ENCODE measurements at regions not wholly inside any gene's neighbourhood (a gene's known extent, or its start where the extent isn't known, plus 50 kb on each side); places are given as distances from the start of the nearest gene placed in this dataset.

DNA sequence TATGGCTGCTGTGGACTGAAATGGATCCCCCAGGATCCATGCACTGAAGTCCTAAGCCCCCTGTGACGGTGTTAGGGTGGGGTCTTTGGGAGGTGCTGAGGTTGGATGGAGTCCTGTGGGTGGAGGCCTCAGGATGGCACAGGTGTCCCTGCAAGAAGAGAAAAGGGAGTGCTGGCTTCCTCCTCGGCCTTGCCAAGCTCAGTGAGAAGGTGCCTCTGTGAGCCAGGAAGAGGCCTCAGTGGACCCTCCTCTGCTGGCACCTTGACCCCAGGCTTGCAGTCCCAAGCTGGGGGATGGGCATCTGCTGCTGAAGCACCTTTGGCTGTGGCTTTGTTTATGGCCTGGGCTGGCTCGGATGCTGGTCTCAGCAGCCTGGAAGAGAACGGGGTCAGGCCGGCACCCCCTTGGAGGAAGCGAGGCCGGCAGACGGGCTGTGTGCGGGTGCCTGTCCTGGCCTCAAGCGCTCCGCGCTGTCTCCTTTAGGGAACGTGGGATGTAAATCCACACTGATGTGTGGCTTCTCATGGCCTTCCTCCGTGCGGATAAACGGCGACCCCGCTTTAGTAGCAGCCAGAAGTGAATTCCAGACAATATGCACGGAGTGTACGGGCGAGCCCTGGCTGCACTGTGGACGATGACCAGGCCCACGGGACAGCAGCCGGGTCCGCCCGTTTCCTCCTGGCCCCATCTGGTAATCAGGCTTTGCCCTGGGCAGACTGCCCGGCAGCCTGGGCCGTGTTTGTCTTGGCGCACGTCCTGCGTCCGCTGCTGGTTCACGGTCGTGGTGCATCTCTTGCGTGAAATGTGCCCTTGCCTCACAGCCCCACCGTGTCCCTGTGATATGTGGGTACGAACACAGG, 182.6 kb downstream of the ERMARD start:
- no peak overlapping the region for H3K4me2 ChIP-seq (ENCODE audit: insufficient read depth, low read length)
- no peak for DNase-seq (ENCODE audit: insufficient read length, low spot score, missing footprints)
- no peak overlapping the region for H3K4me3 ChIP-seq (ENCODE audit: insufficient read depth, low read length)
- H2AFZ ChIP-seq (ENCODE audit: low read length), result no peak overlapping the region
- no peaks in the 10 kb centered on the region for H3K9me3 ChIP-seq (ENCODE audit: low read depth, low read length)
- no peak overlapping the region for H3K27ac ChIP-seq (ENCODE audit: low read depth, low read length)
- H3K4me1 ChIP-seq (ENCODE audit: insufficient read depth, low read length), result no peaks in the 10 kb centered on the region
- H3K36me3 ChIP-seq (ENCODE audit: insufficient read depth, low read length), result no peaks in the 10 kb centered on the region
- no peaks in the 10 kb centered on the region for H3K79me2 ChIP-seq (ENCODE audit: insufficient read depth, low read length)
- H3K27me3 ChIP-seq (ENCODE audit: insufficient read depth, low read length), result no peaks in the 10 kb centered on the region
- no peaks in the 10 kb centered on the region for H4K20me1 ChIP-seq (ENCODE audit: insufficient read depth, low read length)
- TF ChIP-seq, protein P1, sequence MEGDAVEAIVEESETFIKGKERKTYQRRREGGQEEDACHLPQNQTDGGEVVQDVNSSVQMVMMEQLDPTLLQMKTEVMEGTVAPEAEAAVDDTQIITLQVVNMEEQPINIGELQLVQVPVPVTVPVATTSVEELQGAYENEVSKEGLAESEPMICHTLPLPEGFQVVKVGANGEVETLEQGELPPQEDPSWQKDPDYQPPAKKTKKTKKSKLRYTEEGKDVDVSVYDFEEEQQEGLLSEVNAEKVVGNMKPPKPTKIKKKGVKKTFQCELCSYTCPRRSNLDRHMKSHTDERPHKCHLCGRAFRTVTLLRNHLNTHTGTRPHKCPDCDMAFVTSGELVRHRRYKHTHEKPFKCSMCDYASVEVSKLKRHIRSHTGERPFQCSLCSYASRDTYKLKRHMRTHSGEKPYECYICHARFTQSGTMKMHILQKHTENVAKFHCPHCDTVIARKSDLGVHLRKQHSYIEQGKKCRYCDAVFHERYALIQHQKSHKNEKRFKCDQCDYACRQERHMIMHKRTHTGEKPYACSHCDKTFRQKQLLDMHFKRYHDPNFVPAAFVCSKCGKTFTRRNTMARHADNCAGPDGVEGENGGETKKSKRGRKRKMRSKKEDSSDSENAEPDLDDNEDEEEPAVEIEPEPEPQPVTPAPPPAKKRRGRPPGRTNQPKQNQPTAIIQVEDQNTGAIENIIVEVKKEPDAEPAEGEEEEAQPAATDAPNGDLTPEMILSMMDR (IDR thresholded peaks at IDR 0.05; ENCODE audit: extremely low read depth, low read depth, low read length), result no peak

DNA sequence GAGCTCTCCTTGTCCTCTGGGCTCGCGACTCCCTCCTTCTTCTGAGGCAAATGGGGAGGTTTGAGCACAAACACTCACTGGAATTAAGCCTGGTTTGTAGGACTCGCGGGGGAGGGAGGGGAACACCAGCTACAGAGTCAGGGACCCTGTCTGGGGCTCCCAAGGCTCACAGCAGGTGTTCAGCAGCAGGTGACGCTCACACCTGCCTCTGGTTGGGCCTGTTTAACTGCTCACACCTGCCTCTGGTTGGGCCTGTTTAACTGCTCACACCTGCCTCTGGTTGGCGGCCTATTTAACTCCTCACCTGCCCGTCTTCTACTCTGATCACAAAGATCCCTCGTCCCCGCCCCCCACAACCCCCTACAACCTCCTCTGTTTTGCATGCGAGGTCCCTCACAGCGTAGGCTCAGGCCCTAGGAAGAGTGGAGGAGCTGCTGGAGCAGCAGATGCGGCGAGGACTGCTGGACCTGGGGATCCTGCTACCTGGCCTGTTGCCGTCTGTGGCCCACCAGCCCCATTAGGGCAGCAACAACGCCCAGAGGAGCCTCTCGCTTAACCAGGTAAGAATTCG, 181.9 kb downstream of the ERMARD start:
- Histone ChIP-seq H3K27ac (ENCODE audit: low read depth, low read length) (no peak overlapping the region), H2AFZ (ENCODE audit: low read length) (no peak overlapping the region), H3K27me3 (ENCODE audit: insufficient read depth, low read length) (no peaks in the 10 kb centered on the region), H3K36me3 (ENCODE audit: insufficient read depth, low read length) (no peaks in the 10 kb centered on the region), H3K9me3 (ENCODE audit: low read depth, low read length) (no peaks in the 10 kb centered on the region), H3K79me2 (ENCODE audit: insufficient read depth, low read length) (no peaks in the 10 kb centered on the region), H3K4me3 (ENCODE audit: insufficient read depth, low read length) (no peak overlapping the region), H3K4me1 (ENCODE audit: insufficient read depth, low read length) (no peaks in the 10 kb centered on the region), H3K4me2 (ENCODE audit: insufficient read depth, low read length) (no peak overlapping the region), H4K20me1 (ENCODE audit: insufficient read depth, low read length) (no peaks in the 10 kb centered on the region)
- no peak for DNase-seq (ENCODE audit: insufficient read length, low spot score, missing footprints)
- TF ChIP-seq, protein P1 (IDR thresholded peaks at IDR 0.05; ENCODE audit: extremely low read depth, low read depth, low read length), result no peak

DNA sequence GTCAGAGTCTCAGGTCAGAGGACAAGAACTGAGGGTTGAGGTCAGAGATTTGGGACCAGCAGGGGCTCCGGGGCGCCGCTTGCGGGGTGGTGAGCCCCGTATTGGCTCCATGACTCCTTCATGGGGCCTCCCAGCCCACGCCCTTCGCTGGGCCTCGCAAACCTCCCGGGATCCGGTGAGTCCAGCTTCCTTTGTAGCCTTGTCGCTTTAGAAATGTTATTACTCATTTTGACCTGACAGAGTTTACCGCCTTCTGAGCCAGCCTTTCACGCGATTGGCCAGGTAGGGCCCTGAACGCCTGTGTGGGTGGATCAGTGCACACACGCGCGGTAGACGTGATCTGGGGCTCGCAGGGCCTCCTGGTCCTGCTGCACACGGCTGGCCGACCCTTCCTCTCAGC, 181.1 kb downstream of the ERMARD start:
- Histone ChIP-seq H3K4me1 (ENCODE audit: insufficient read depth, low read length) (no peaks in the 10 kb centered on the region), H3K4me2 (ENCODE audit: insufficient read depth, low read length) (no peak overlapping the region), H3K4me3 (ENCODE audit: insufficient read depth, low read length) (no peak overlapping the region), H4K20me1 (ENCODE audit: insufficient read depth, low read length) (no peaks in the 10 kb centered on the region), H3K36me3 (ENCODE audit: insufficient read depth, low read length) (no peaks in the 10 kb centered on the region), H2AFZ (ENCODE audit: low read length) (no peak overlapping the region), H3K79me2 (ENCODE audit: insufficient read depth, low read length) (no peaks in the 10 kb centered on the region), H3K27ac (ENCODE audit: low read depth, low read length) (no peak overlapping the region), H3K27me3 (ENCODE audit: insufficient read depth, low read length) (no peaks in the 10 kb centered on the region), H3K9me3 (ENCODE audit: low read depth, low read length) (no peaks in the 10 kb centered on the region)
- TF ChIP-seq, protein P1 (IDR thresholded peaks at IDR 0.05; ENCODE audit: extremely low read depth, low read depth, low read length), result no peak
- DNase-seq (ENCODE audit: insufficient read length, low spot score, missing footprints), result peak; percentile 45

DNA sequence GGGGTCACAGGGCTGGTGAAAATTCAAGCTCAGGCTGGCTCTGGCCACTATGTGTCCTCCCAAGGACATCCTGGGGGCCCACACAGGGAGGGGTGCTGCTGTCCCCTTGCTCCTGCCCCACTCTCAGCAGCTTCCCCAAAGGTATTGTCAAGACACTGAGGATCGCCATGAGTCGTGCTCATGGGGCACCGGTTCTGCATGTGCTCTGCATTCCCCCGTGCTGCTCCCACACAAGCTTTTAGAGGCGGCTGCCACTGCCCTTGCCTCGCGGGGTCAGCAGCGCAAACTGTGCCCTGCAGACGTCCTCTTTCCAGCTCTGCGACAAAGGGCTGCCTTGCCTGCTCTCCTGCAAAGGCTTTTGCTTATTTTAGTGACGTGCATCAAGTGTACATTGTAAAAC, 179.8 kb downstream of the ERMARD start:
- H3K79me2 ChIP-seq (ENCODE audit: insufficient read depth, low read length), result no peaks in the 10 kb centered on the region
- H3K9me3 ChIP-seq (ENCODE audit: low read depth, low read length), result no peaks in the 10 kb centered on the region
- H3K4me3 ChIP-seq (ENCODE audit: insufficient read depth, low read length), result no peak overlapping the region
- no peaks in the 10 kb centered on the region for H4K20me1 ChIP-seq (ENCODE audit: insufficient read depth, low read length)
- no peaks in the 10 kb centered on the region for H3K36me3 ChIP-seq (ENCODE audit: insufficient read depth, low read length)
- H3K4me2 ChIP-seq (ENCODE audit: insufficient read depth, low read length), result no peak overlapping the region
- no peak overlapping the region for H3K27ac ChIP-seq (ENCODE audit: low read depth, low read length)
- H3K4me1 ChIP-seq (ENCODE audit: insufficient read depth, low read length), result no peaks in the 10 kb centered on the region
- H3K27me3 ChIP-seq (ENCODE audit: insufficient read depth, low read length), result no peaks in the 10 kb centered on the region
- TF ChIP-seq, protein P1 (IDR thresholded peaks at IDR 0.05; ENCODE audit: extremely low read depth, low read depth, low read length), result no peak
- peak; percentile 62 for DNase-seq (ENCODE audit: insufficient read length, low spot score, missing footprints)
- H2AFZ ChIP-seq (ENCODE audit: low read length), result no peak overlapping the region

Data from osteoblast (primary cell).